NT2/D1 (cell line): ENCODE measurements at regions not wholly inside any gene's neighbourhood (a gene's known extent, or its start where the extent isn't known, plus 50 kb on each side); places are given as distances from the start of the nearest gene placed in this dataset.

ENCODE experiments used
- YY1 ChIP-seq: IDR thresholded peaks from 2 replicates; pipeline ENCODE4 v1.6.1; 2011; ENCODE audit not compliant: insufficient read length, insufficient read depth
- ZNF274 ChIP-seq: IDR thresholded peaks from 2 replicates; pipeline ENCODE4 v1.6.1; 2011; ENCODE audit warnings: mild to moderate bottlenecking, low read depth, low read length

GRCh38 chr22:49097966-49098365 is 729.7 kb downstream of the BRD1 start:
- TF ChIP-seq ZNF274: no peak
- no peak for TF ChIP-seq YY1
